Ishikawa (cell line): ENCODE measurements at regions not wholly inside any gene's neighbourhood (a gene's known extent, or its start where the extent isn't known, plus 50 kb on each side); places are given as distances from the start of the nearest gene placed in this dataset.

ENCODE experiments used
- CEBPB ChIP-seq: IDR thresholded peaks from 2 replicates; pipeline ENCODE4 v1.6.1; 2012
- CREB1 ChIP-seq: IDR thresholded peaks from 2 replicates; pipeline ENCODE4 v1.6.1; 2012; ENCODE audit warnings: low read depth
- EGR1 ChIP-seq: IDR thresholded peaks from 2 replicates; pipeline ENCODE4 v1.6.1; 2012
- EP300 ChIP-seq: IDR thresholded peaks from 2 replicates; pipeline ENCODE4 v1.6.1; 2012; ENCODE audit warnings: borderline replicate concordance
- FOXM1 ChIP-seq: IDR thresholded peaks from 2 replicates; pipeline ENCODE4 v1.6.1; 2012; ENCODE audit warnings: low read depth, borderline replicate concordance
- MAX ChIP-seq: IDR thresholded peaks from 2 replicates; pipeline ENCODE4 v1.6.1; 2012
- NFIC ChIP-seq: IDR thresholded peaks from 2 replicates; pipeline ENCODE4 v1.6.1; 2012
- RAD21 ChIP-seq: IDR thresholded peaks from 2 replicates; pipeline ENCODE4 v1.6.1; 2012; ENCODE audit warnings: low read depth
- REST ChIP-seq: IDR thresholded peaks from 2 replicates; pipeline ENCODE4 v1.6.1; 2012; ENCODE audit warnings: low read depth, mild to moderate bottlenecking
- TAF1 ChIP-seq: IDR thresholded peaks from 2 replicates; pipeline ENCODE4 v1.6.1; 2012; ENCODE audit warnings: low read depth, mild to moderate bottlenecking
- TCF12 ChIP-seq: IDR thresholded peaks from 2 replicates; pipeline ENCODE4 v1.6.1; 2012; ENCODE audit warnings: low read depth
- TEAD4 ChIP-seq: IDR thresholded peaks from 2 replicates; pipeline ENCODE4 v1.6.1; 2012
- USF1 ChIP-seq: IDR thresholded peaks from 2 replicates; pipeline ENCODE4 v1.6.1; 2012
- YY1 ChIP-seq: IDR thresholded peaks from 2 replicates; pipeline ENCODE4 v1.6.1; 2012; ENCODE audit warnings: low read depth
- ZBTB7A ChIP-seq: IDR thresholded peaks from 2 replicates; pipeline ENCODE4 v1.6.1; 2012; ENCODE audit warnings: low read depth

GRCh38 chr12:97923546-97923945 lies 460.9 kb downstream of the RMST start:
- no peak for TF ChIP-seq NFIC
- TF ChIP-seq TAF1: no peak
- no peak for TF ChIP-seq USF1
- no peak for TF ChIP-seq FOXM1
- no peak for TF ChIP-seq EGR1
- no peak for TF ChIP-seq TCF12
- no peak for TF ChIP-seq ZBTB7A
- TF ChIP-seq TEAD4: no peak
- no peak for TF ChIP-seq EP300
- no peak for TF ChIP-seq REST
- no peak for TF ChIP-seq CREB1
- no peak for TF ChIP-seq YY1
- no peak for TF ChIP-seq RAD21

GRCh38 chr12:97924122-97924521 lies 461.5 kb downstream of the RMST start:
- TF ChIP-seq NFIC (no peak), FOXM1 (no peak), EGR1 (no peak), CEBPB (no peak), REST (no peak), ZBTB7A (no peak), CREB1 (no peak), TCF12 (no peak), TEAD4 (no peak), RAD21 (no peak), MAX (no peak), TAF1 (no peak)

GRCh38 chr12:97927977-97928376 lies 465.4 kb downstream of the RMST start:
- TF ChIP-seq CEBPB (no peak), EP300 (no peak), NFIC (no peak), REST (no peak), CREB1 (no peak), TEAD4 (no peak), TAF1 (no peak), FOXM1 (no peak), TCF12 (no peak), MAX (no peak), EGR1 (no peak), RAD21 (no peak), YY1 (no peak), USF1 (no peak), ZBTB7A (no peak)

- TF ChIP-seq TEAD4: no peak
- no peak for TF ChIP-seq YY1
- no peak for TF ChIP-seq NFIC
- TF ChIP-seq CREB1: no peak
- no peak for TF ChIP-seq RAD21
- TF ChIP-seq TAF1: no peak
- no peak for TF ChIP-seq FOXM1
- TF ChIP-seq EP300: no peak
- TF ChIP-seq USF1: no peak
- TF ChIP-seq EGR1: no peak
- no peak for TF ChIP-seq TCF12
- no peak for TF ChIP-seq CEBPB
- TF ChIP-seq MAX: no peak
Observed at GRCh38 chr12:97936165-97936564, 473.6 kb downstream of the RMST start.
